ENCODE measurements at regions not wholly inside any gene's neighbourhood (a gene's known extent, or its start where the extent isn't known, plus 50 kb on each side); places are given as distances from the start of the nearest gene placed in this dataset.
"Not testable (repeated sequence)": the region's sequence is repeated elsewhere in the genome, so short reads cannot be mapped to it uniquely, and the experiment has no call there.

GRCh38 chr4:112951362-112952312 lies 97.8 kb upstream of the ANK2 start:
- peak; percentile 2 for DNase-seq

GRCh38 chr4:112952313-112952700 lies 97.1 kb upstream of the ANK2 start:
- DNase-seq: no peak

- DNase-seq: no peak
These were observed 96.2 kb upstream of the ANK2 start for GRCh38 chr4:112953262-112953661.

GRCh38 chr4:112954286-112954685 lies 95.2 kb upstream of the ANK2 start:
- DNase-seq: no peak

- no peak for DNase-seq
These were observed 93.0 kb upstream of the ANK2 start for GRCh38 chr4:112956484-112956896.

GRCh38 chr4:112957764-112958163 lies 91.7 kb upstream of the ANK2 start:
- DNase-seq: not testable (repeated sequence)

GRCh38 chr4:112966701-112967488 lies 82.6 kb upstream of the ANK2 start:
- DNase-seq: no peak

GRCh38 chr4:112968451-112969159 lies 80.8 kb upstream of the ANK2 start:
- no peak for DNase-seq

- no peak for DNase-seq
These were observed 78.5 kb upstream of the ANK2 start for GRCh38 chr4:112970903-112971302.

- DNase-seq: no peak
These were observed 75.7 kb upstream of the ANK2 start for GRCh38 chr4:112973750-112974251.

GRCh38 chr4:112975567-112976355 lies 73.7 kb upstream of the ANK2 start:
- DNase-seq: no peak

- no peak for DNase-seq
These were observed 70.6 kb upstream of the ANK2 start for GRCh38 chr4:112978691-112979472.

- DNase-seq: no peak
These were observed 69.5 kb upstream of the ANK2 start for GRCh38 chr4:112979881-112980421.

- DNase-seq: no peak
These were observed 66.8 kb upstream of the ANK2 start for GRCh38 chr4:112982680-112983079.

GRCh38 chr4:112994732-112995464 lies 54.6 kb upstream of the ANK2 start:
- no peak for DNase-seq
